Small intestine (tissue), 7 donors: ENCODE measurements at regions not wholly inside any gene's neighbourhood (a gene's known extent, or its start where the extent isn't known, plus 50 kb on each side); places are given as distances from the start of the nearest gene placed in this dataset.
A peak's percentile ranks its signal among the peaks of the same experiment; 100 is the strongest.

ENCODE experiments used
- DNase-seq, 2 donors: peaks; one replicate each; pipeline versions ENCODE4 v3.0.0 to v3.0.0-alpha.2; 2013
- FAIRE-seq: peaks from 2 replicates; lab custom pipeline; 2012; peaks lifted over from hg19 to GRCh38; lab: Jason Lieb, UNC
- H3K27ac ChIP-seq, 3 donors: one replicate each; pipeline ENCODE4 v1.5.1; 2013; ENCODE audit warnings: low read length in 2 of 3, mild to moderate bottlenecking in 2 of 3, control low read depth in 1 of 3, inconsistent platforms in 1 of 3, low read depth in 1 of 3, moderate library complexity in 1 of 3
- H3K27me3 ChIP-seq, 3 donors: one replicate each; pipeline ENCODE4 v1.6.1; 2013; ENCODE audit warnings: low read length in 3 of 3, inconsistent platforms in 1 of 3; ENCODE audit not compliant: control insufficient read depth in 3 of 3, insufficient read depth in 3 of 3
- H3K36me3 ChIP-seq, 3 donors: one replicate each; pipeline ENCODE4 v1.6.1; 2013; ENCODE audit warnings: low read length in 3 of 3, inconsistent platforms in 1 of 3, low read depth in 1 of 3, mild to moderate bottlenecking in 1 of 3, moderate library complexity in 1 of 3; ENCODE audit not compliant: control insufficient read depth in 3 of 3, insufficient read depth in 2 of 3
- H3K4me1 ChIP-seq, 3 donors: one replicate each; pipeline ENCODE4 v1.6.1; 2013; ENCODE audit warnings: low read length in 2 of 3, inconsistent platforms in 1 of 3, low read depth in 1 of 3, mild to moderate bottlenecking in 1 of 3, moderate library complexity in 1 of 3; ENCODE audit not compliant: control insufficient read depth in 3 of 3, insufficient read depth in 2 of 3
- H3K4me3 ChIP-seq, 3 donors: one replicate each; pipeline ENCODE4 v1.5.1; 2013; ENCODE audit warnings: low read length in 3 of 3, control low read depth in 1 of 3, inconsistent platforms in 1 of 3, low read depth in 1 of 3, mild to moderate bottlenecking in 1 of 3, moderate library complexity in 1 of 3
- H3K9me3 ChIP-seq, 2 donors: one replicate each; pipeline ENCODE4 v1.6.1; 2013; ENCODE audit warnings: low read depth in 1 of 2, low read length in 1 of 2; ENCODE audit not compliant: control insufficient read depth in 2 of 2, insufficient read depth in 1 of 2
- WGBS, 3 donors: extraction: QIAGEN DNeasy Blood & Tissue Kit; methylation state at CpG; one replicate each; pipeline ENCODE4 v1.1.7; 2013; 5-methylcytosine and 5-hydroxymethylcytosine counted together
- donor health status: healthy with polysubstance abuse.
- donor health status: control.
- donor health status: control.
- donor health status: Bipolar disorder and iron deficiency.
- donor health status: healthy.

- Histone ChIP-seq H3K36me3 (no peaks in the 10 kb centered on the region), H3K4me3 (no peak overlapping the region), H3K9me3 (no peaks in the 10 kb centered on the region), H3K4me1 (no peaks in the 10 kb centered on the region), H3K27me3 (no peaks in the 10 kb centered on the region), H3K27ac (no peak overlapping the region)
- FAIRE-seq (no peak), DNase-seq (no peak)
- WGBS, 3 donors = 59 to 73% (median 64%) methylated on average over 3 of the region's 3 CpGs
These were observed 274.6 kb downstream of the NAF1 start for GRCh38 chr4:162891788-162892707.

GRCh38 chr4:162878096-162878495, 288.6 kb downstream of the NAF1 start:
- H3K27me3 ChIP-seq = no peaks in the 10 kb centered on the region
- H3K4me1 ChIP-seq = no peaks in the 10 kb centered on the region
- WGBS, 3 donors = 72 to 85% (median 73%) methylated on average over 1 of the region's 1 CpG
- DNase-seq = no peak
- FAIRE-seq = no peak
- H3K27ac ChIP-seq = no peak overlapping the region
- no peaks in the 10 kb centered on the region for H3K36me3 ChIP-seq
- H3K4me3 ChIP-seq = no peak overlapping the region
- no peaks in the 10 kb centered on the region for H3K9me3 ChIP-seq

- DNase-seq = no peak
- Histone ChIP-seq H3K27me3 (no peaks in the 10 kb centered on the region), H3K36me3 (no peaks in the 10 kb centered on the region), H3K9me3 (no peaks in the 10 kb centered on the region), H3K27ac (no peak overlapping the region), H3K4me1 (no peaks in the 10 kb centered on the region), H3K4me3 (no peak overlapping the region)
- WGBS, 3 donors = 74 to 76% (median 75%) methylated on average over 2 of the region's 2 CpGs
- no peak for FAIRE-seq
These were observed 291.9 kb downstream of the NAF1 start for GRCh38 chr4:162874748-162875147.

GRCh38 chr4:162871990-162872389, 294.7 kb downstream of the NAF1 start:
- DNase-seq = no peak
- Histone ChIP-seq H3K4me1 (no peaks in the 10 kb centered on the region), H3K27me3 (no peaks in the 10 kb centered on the region), H3K27ac (no peak overlapping the region), H3K9me3 (no peaks in the 10 kb centered on the region), H3K4me3 (no peak overlapping the region), H3K36me3 (no peaks in the 10 kb centered on the region)
- no peak for FAIRE-seq
- WGBS, 3 donors = 67 to 75% (median 72%) methylated on average over 4 of the region's 4 CpGs

- H3K4me1 ChIP-seq = no peaks in the 10 kb centered on the region
- no peak overlapping the region for H3K4me3 ChIP-seq
- peaks cover 0 to 4% of the 10 kb centered on the region in 2 donors for H3K9me3 ChIP-seq
- DNase-seq = no peak
- no peak overlapping the region for H3K27ac ChIP-seq
- H3K36me3 ChIP-seq = no peaks in the 10 kb centered on the region
- H3K27me3 ChIP-seq = no peaks in the 10 kb centered on the region
- FAIRE-seq = no peak
These were observed 297.5 kb downstream of the NAF1 start for GRCh38 chr4:162869157-162869556.

GRCh38 chr4:162866565-162866964, 300.1 kb downstream of the NAF1 start:
- H3K9me3 ChIP-seq = peaks cover 0 to 4% of the 10 kb centered on the region in 2 donors
- H3K27ac ChIP-seq = no peak overlapping the region
- no peak for DNase-seq
- H3K36me3 ChIP-seq = no peaks in the 10 kb centered on the region
- H3K4me3 ChIP-seq = no peak overlapping the region
- no peak for FAIRE-seq
- H3K27me3 ChIP-seq = no peaks in the 10 kb centered on the region
- 77 to 88% (median 80%) methylated on average over 2 of the region's 2 CpGs for WGBS, 3 donors
- no peaks in the 10 kb centered on the region for H3K4me1 ChIP-seq

- WGBS, 3 donors = 48 to 74% (median 68%) methylated on average over 2 of the region's 2 CpGs
These were observed 301.6 kb downstream of the NAF1 start for GRCh38 chr4:162865102-162865501.

GRCh38 chr4:162853788-162854187, 312.9 kb downstream of the NAF1 start:
- Histone ChIP-seq H3K36me3 (no peaks in the 10 kb centered on the region), H3K9me3 (no peaks in the 10 kb centered on the region), H3K27me3 (no peaks in the 10 kb centered on the region), H3K27ac (no peak overlapping the region), H3K4me3 (no peak overlapping the region), H3K4me1 (no peaks in the 10 kb centered on the region)
- no peak for DNase-seq
- WGBS, 3 donors = 82 to 90% (median 82%) methylated on average over 3 of the region's 3 CpGs
- FAIRE-seq = no peak

More at GRCh38 chr4:162865102-162865501, 301.6 kb downstream of the NAF1 start:
- H3K27me3 ChIP-seq = no peaks in the 10 kb centered on the region
- DNase-seq (peak in 1 of 2 donors; percentile 3), FAIRE-seq (no peak)
- H3K36me3 ChIP-seq = no peaks in the 10 kb centered on the region
- H3K9me3 ChIP-seq = peaks cover 0 to 4% of the 10 kb centered on the region in 2 donors
- no peaks in the 10 kb centered on the region for H3K4me1 ChIP-seq
- no peak overlapping the region for H3K4me3 ChIP-seq
- no peak overlapping the region for H3K27ac ChIP-seq
